KMS-11 (cell line): ENCODE measurements at regions not wholly inside any gene's neighbourhood (a gene's known extent, or its start where the extent isn't known, plus 50 kb on each side); places are given as distances from the start of the nearest gene placed in this dataset.
"Not testable (repeated sequence)": the region's sequence is repeated elsewhere in the genome, so short reads cannot be mapped to it uniquely, and the experiment has no call there.

Experiments used
- H2AFZ ChIP-seq: fragments of 200-600 bp; sonication (generic); 2 replicates; pipeline ENCODE4 v1.6.1; 2016; ENCODE audit warnings: antibody characterized with exemption, mixed run types, low read depth
- H3K27ac ChIP-seq: fragments of 200-600 bp; sonication (generic); 2 replicates; pipeline ENCODE4 v1.6.1; 2016; ENCODE audit warnings: mild to moderate bottlenecking, mixed run types
- H3K27me3 ChIP-seq: fragments of 200-600 bp; sonication (generic); 2 replicates; pipeline ENCODE4 v1.6.1; 2017; ENCODE audit warnings: mild to moderate bottlenecking, low read depth, mixed run types, moderate library complexity; ENCODE audit not compliant: insufficient read depth
- H3K36me3 ChIP-seq: fragments of 200-600 bp; sonication (generic); 2 replicates; pipeline ENCODE4 v1.6.1; 2017; ENCODE audit warnings: mild to moderate bottlenecking, mixed run types; ENCODE audit not compliant: insufficient read depth
- H3K4me1 ChIP-seq: fragments of 200-600 bp; sonication (generic); 2 replicates; pipeline ENCODE4 v1.6.1; 2016; ENCODE audit warnings: mild to moderate bottlenecking, low read depth, mixed run types; ENCODE audit not compliant: poor library complexity, severe bottlenecking
- H3K4me2 ChIP-seq: fragments of 200-600 bp; sonication (generic); 2 replicates; pipeline ENCODE4 v1.7.0; 2016; ENCODE audit warnings: mild to moderate bottlenecking, mixed run types
- H3K4me3 ChIP-seq: fragments of 200-600 bp; sonication (generic); IDR thresholded peaks from 2 replicates; pipeline ENCODE4 v1.6.1; 2017; ENCODE audit warnings: low read depth, low read length, mixed read lengths; ENCODE audit not compliant: insufficient read depth
- H3K79me2 ChIP-seq: fragments of 200-600 bp; sonication (generic); 2 replicates; pipeline ENCODE4 v1.6.1; 2016; ENCODE audit warnings: low read depth, mixed run types; ENCODE audit not compliant: insufficient read depth
- H3K9ac ChIP-seq: fragments of 200-600 bp; sonication (generic); 2 replicates; pipeline ENCODE4 v1.6.1; 2016; ENCODE audit warnings: mild to moderate bottlenecking, mixed run types
- H4K20me1 ChIP-seq: fragments of 200-600 bp; sonication (generic); 2 replicates; pipeline ENCODE4 v1.6.1; 2016; ENCODE audit warnings: mild to moderate bottlenecking, mixed run types; ENCODE audit not compliant: insufficient read depth

GRCh38 chr2:113576353-113576752 lies 50.7 kb upstream of the RABL2A start:
- not testable (repeated sequence) for H3K4me1 ChIP-seq, H3K79me2 ChIP-seq, H4K20me1 ChIP-seq, H3K9ac ChIP-seq, H3K36me3 ChIP-seq, H3K4me3 ChIP-seq, H3K27me3 ChIP-seq, H3K27ac ChIP-seq, H2AFZ ChIP-seq, H3K4me2 ChIP-seq
